Loucy (cell line): ENCODE measurements at regions not wholly inside any gene's neighbourhood (a gene's known extent, or its start where the extent isn't known, plus 50 kb on each side); places are given as distances from the start of the nearest gene placed in this dataset.

Source experiments
- H2AFZ ChIP-seq: fragments of 200-600 bp; sonication (generic); 2 replicates; pipeline ENCODE4 v1.6.0; 2016; ENCODE audit warnings: antibody characterized with exemption, mild to moderate bottlenecking, low read length, moderate library complexity
- H3F3A ChIP-seq: fragments of 200-600 bp; 2 replicates; pipeline ENCODE4 v1.6.0; 2016; ENCODE audit warnings: antibody characterized with exemption, low read depth, mild to moderate bottlenecking
- H3K27me3 ChIP-seq: fragments of 200-600 bp; sonication (generic); 2 replicates; pipeline ENCODE4 v1.6.1; 2014; ENCODE audit warnings: low read length, mild to moderate bottlenecking; ENCODE audit not compliant: insufficient read depth, poor library complexity, severe bottlenecking
- H3K36me3 ChIP-seq: fragments of 200-600 bp; sonication (generic); 2 replicates; pipeline ENCODE4 v1.6.1; 2016; ENCODE audit warnings: low read length; ENCODE audit not compliant: insufficient read depth
- H3K4me1 ChIP-seq: fragments of 200-600 bp; sonication (generic); 2 replicates; pipeline ENCODE4 v1.5.1; 2014; ENCODE audit warnings: low read length, mild to moderate bottlenecking; ENCODE audit not compliant: insufficient read depth, poor library complexity, severe bottlenecking
- H3K4me2 ChIP-seq: fragments of 200-600 bp; sonication (generic); 2 replicates; pipeline ENCODE4 v1.6.0; 2014; ENCODE audit warnings: antibody characterized with exemption, low read length, low read depth, mild to moderate bottlenecking; ENCODE audit not compliant: poor library complexity, severe bottlenecking
- H3K4me3 ChIP-seq: fragments of 200-600 bp; sonication (generic); 2 replicates; pipeline ENCODE4 v1.5.1; 2014; ENCODE audit warnings: low read length, mild to moderate bottlenecking, mixed read lengths; ENCODE audit not compliant: poor library complexity, severe bottlenecking
- H3K79me2 ChIP-seq: fragments of 200-600 bp; sonication (generic); 2 replicates; pipeline ENCODE4 v1.6.1; 2014; ENCODE audit warnings: low read length; ENCODE audit not compliant: insufficient read depth
- H3K9ac ChIP-seq: fragments of 200-600 bp; sonication (generic); 2 replicates; pipeline ENCODE4 v1.6.0; 2014; ENCODE audit warnings: mild to moderate bottlenecking, low read depth, low read length, moderate library complexity; ENCODE audit not compliant: poor library complexity, severe bottlenecking
- H3K9me2 ChIP-seq: fragments of 200-600 bp; sonication (generic); replicated peaks from 2 replicates; pipeline ENCODE4 v1.6.1; 2016; ENCODE audit warnings: low read depth, low read length, mixed read lengths
- H3K9me3 ChIP-seq: fragments of 200-600 bp; sonication (generic); 2 replicates; pipeline ENCODE4 v1.6.1; 2014; ENCODE audit warnings: mild to moderate bottlenecking, antibody characterized with exemption, low read length, low read depth; ENCODE audit not compliant: insufficient read depth
- H4K20me1 ChIP-seq: fragments of 200-600 bp; sonication (generic); 2 replicates; pipeline ENCODE4 v1.6.0; 2014; ENCODE audit warnings: antibody characterized with exemption, low read length, mild to moderate bottlenecking; ENCODE audit not compliant: insufficient read depth, poor library complexity, severe bottlenecking
- CTCF ChIP-seq: fragments of 200-600 bp; sonication (generic); conservative IDR thresholded peaks from 2 replicates; pipeline ENCODE4 v1.5.1; 2014; ENCODE audit warnings: mild to moderate bottlenecking, antibody characterized with exemption, low read length
- EZH2phosphoT487 ChIP-seq: fragments of 200-600 bp; IDR thresholded peaks from 2 replicates; pipeline ENCODE4 v1.6.1; 2018; ENCODE audit warnings: antibody characterized with exemption, mild to moderate bottlenecking, moderate library complexity, borderline replicate concordance

DNA sequence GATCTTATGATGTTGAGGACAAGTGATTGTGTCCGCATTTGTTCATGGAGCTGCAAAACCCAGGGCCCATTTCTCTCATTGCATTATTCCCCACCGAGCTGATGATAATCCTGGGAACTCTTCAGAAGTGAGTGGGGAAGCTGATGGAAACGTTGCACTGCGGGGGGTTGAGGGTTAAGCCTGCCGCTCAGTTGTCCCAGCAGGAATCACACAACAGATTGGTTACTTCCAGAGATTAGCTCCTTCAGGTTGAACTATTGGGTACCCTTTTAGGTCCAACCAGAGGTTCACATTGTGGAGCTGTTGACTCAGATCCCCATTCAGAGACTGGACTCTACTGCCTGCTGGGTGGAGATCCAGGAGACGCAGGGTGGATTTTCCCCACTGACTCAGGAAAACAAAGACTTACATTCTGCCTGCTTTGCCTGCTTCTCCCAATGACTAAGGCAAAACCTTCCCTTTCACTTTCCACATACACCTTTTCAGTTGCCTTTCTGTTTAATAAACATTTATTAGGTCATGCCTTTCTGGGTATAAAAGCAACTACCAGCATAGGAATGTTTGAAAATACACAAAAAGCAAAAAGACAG lies 286.4 kb downstream of the TXNL1 start:
- Histone ChIP-seq H3K4me1 (no peaks in the 10 kb centered on the region), H3K9me3 (no peaks in the 10 kb centered on the region), H3F3A (no peaks in the 10 kb centered on the region), H3K36me3 (no peaks in the 10 kb centered on the region), H4K20me1 (no peaks in the 10 kb centered on the region), H3K4me3 (no peak overlapping the region), H3K9ac (no peak overlapping the region), H2AFZ (no peak overlapping the region), H3K79me2 (no peaks in the 10 kb centered on the region), H3K27me3 (no peaks in the 10 kb centered on the region), H3K4me2 (no peak overlapping the region), H3K9me2 (no peaks in the 10 kb centered on the region)
- TF ChIP-seq EZH2phosphoT487 (no peak), CTCF (no peak)

DNA sequence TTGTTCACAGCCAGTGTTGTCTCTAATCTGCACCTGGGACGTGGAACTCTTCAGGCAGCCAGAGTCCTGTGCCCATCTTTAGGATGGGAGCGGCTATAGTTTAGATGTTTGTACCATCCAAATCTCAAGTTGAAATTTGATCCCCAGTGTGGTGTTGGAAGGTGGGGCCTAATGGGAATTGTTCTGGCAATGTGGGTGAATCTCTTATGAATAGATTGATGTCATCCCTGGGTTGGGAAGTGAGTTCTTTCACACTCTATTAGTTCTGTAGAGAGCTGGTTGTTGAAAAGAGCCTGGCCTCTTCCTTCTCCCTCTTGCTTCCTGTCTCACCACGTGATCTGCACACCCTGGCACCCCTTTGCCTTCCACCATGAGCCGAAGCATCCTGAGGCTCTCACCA lies 300.9 kb downstream of the TXNL1 start:
- Histone ChIP-seq H3K9me2 (no peaks in the 10 kb centered on the region), H3K4me3 (no peak overlapping the region), H2AFZ (no peak overlapping the region), H3K27me3 (no peaks in the 10 kb centered on the region), H3F3A (no peaks in the 10 kb centered on the region), H3K36me3 (no peaks in the 10 kb centered on the region), H3K9me3 (no peaks in the 10 kb centered on the region), H3K79me2 (no peaks in the 10 kb centered on the region), H4K20me1 (no peaks in the 10 kb centered on the region), H3K4me2 (no peak overlapping the region), H3K9ac (no peak overlapping the region), H3K4me1 (no peaks in the 10 kb centered on the region)
- TF ChIP-seq EZH2phosphoT487 (no peak), CTCF (no peak)

GRCh38 chr18:56333839-56334238 lies 304.6 kb downstream of the TXNL1 start:
- no peak overlapping the region for H3K9ac ChIP-seq
- TF ChIP-seq EZH2phosphoT487 (no peak), CTCF (no peak)
- H3K36me3 ChIP-seq, result no peaks in the 10 kb centered on the region
- H3K9me3 ChIP-seq, result no peaks in the 10 kb centered on the region
- no peaks in the 10 kb centered on the region for H3F3A ChIP-seq
- no peak overlapping the region for H3K4me2 ChIP-seq
- H3K4me3 ChIP-seq, result no peak overlapping the region
- H3K27me3 ChIP-seq, result no peaks in the 10 kb centered on the region
- H2AFZ ChIP-seq, result no peak overlapping the region
- no peaks in the 10 kb centered on the region for H3K4me1 ChIP-seq
- H3K9me2 ChIP-seq, result no peaks in the 10 kb centered on the region
- no peaks in the 10 kb centered on the region for H4K20me1 ChIP-seq
- no peaks in the 10 kb centered on the region for H3K79me2 ChIP-seq
